HCT116 (cell line): ENCODE measurements at regions not wholly inside any gene's neighbourhood (a gene's known extent, or its start where the extent isn't known, plus 50 kb on each side); places are given as distances from the start of the nearest gene placed in this dataset.

Source experiments
- ATAC-seq: fragments of 200-7000 bp; cut with Tn5 transposase; 2 replicates; pipeline ENCODE4 v1.9.1; 2020; ENCODE audit warnings: mild to moderate bottlenecking, moderate library complexity
- BruUV-seq: library from RNA; stranded (reverse); fragments of 400-500 nt; replicated peaks from 2 replicates; lab custom pipeline; 2021; lab: Mats Ljungman, UMichigan
- CTCF ChIA-PET: fragments of 300-600 bp; sonication (Branson Sonifier 250); formaldehyde crosslinking; loops from one replicate; lab custom pipeline; 2021; ENCODE audit warnings: antibody characterized with exemption; lab: Charles Lee
- POLR2A ChIA-PET: fragments of 300-600, 350-600 bp; sonication (Branson Sonifier 250); formaldehyde crosslinking; loops from one replicate; lab custom pipeline; 2021; ENCODE audit warnings: antibody characterized with exemption; lab: Charles Lee
- RAD21 ChIA-PET, 2 experiments: fragments of 300-600 bp; sonication (Branson Sonifier 250); formaldehyde crosslinking; loops; one replicate each; lab custom pipeline; 2023; ENCODE audit warnings: low total read pairs in 2 of 2; ENCODE audit not compliant: uncharacterized antibody in 2 of 2, unreplicated experiment in 2 of 2, low non-redundant PET in 1 of 2; lab: Charles Lee
- DNase-seq: peaks from one replicate; pipeline ENCODE4 v3.0.0-alpha.2; 2010; ENCODE audit warnings: low read depth, low spot score
- H2AFZ ChIP-seq: fragments of 200-600 bp; shearing (Covaris generic), sonication (generic); 2 replicates; pipeline ENCODE4 v1.6.1; 2017; ENCODE audit warnings: low read depth, mixed run types, mixed read lengths, antibody characterized with exemption, low read length; ENCODE audit not compliant: poor library complexity, severe bottlenecking
- H3K27ac ChIP-seq: 2 replicates; pipeline ENCODE4 v1.5.1; 2012; ENCODE audit warnings: low read depth, low read length
- H3K27me3 ChIP-seq: fragments of 200-600 bp; sonication (generic); 2 replicates; pipeline ENCODE4 v1.6.1; 2016; ENCODE audit warnings: mixed run types, low read length, mixed read lengths; ENCODE audit not compliant: insufficient read depth
- H3K36me3 ChIP-seq, 2 experiments: fragments of 200-500 bp in 1 of 2; fragments of 200-600 bp in 1 of 2; sonication (Bioruptor generic) in 1 of 2; sonication (generic) in 1 of 2; 2 replicates each; pipeline versions ENCODE4 v1.5.1 to v1.6.1; 2014 to 2016; ENCODE audit warnings: low read length in 2 of 2, inconsistent platforms in 1 of 2, mixed read lengths in 1 of 2, mixed run types in 1 of 2; ENCODE audit not compliant: insufficient read depth in 2 of 2, control insufficient read depth in 1 of 2
- H3K4me1 ChIP-seq, 2 experiments: fragments of 200-600 bp in 1 of 2; sonication (generic) in 1 of 2; 2 replicates each; pipeline versions ENCODE4 v1.5.1 to v1.6.1; 2012 to 2017; ENCODE audit warnings: low read length in 2 of 2, inconsistent platforms in 1 of 2, mild to moderate bottlenecking in 1 of 2, mixed read lengths in 1 of 2, mixed run types in 1 of 2, moderate library complexity in 1 of 2; ENCODE audit not compliant: insufficient read depth in 2 of 2, control insufficient read depth in 1 of 2
- H3K4me2 ChIP-seq: fragments of 200-600 bp; sonication (generic); 2 replicates; pipeline ENCODE4 v1.6.1; 2017; ENCODE audit warnings: mixed run types, low read length, mixed read lengths
- H3K4me3 ChIP-seq, 2 experiments: fragments of 200-600 bp in 1 of 2; sonication (generic) in 1 of 2; replicated peaks in 1 of 2; 2 replicates each; pipeline ENCODE4 v1.5.1; 2011 to 2016; ENCODE audit warnings: low read length in 2 of 2, control low read depth in 1 of 2, low read depth in 1 of 2, mild to moderate bottlenecking in 1 of 2, mixed read lengths in 1 of 2, mixed run types in 1 of 2
- H3K79me2 ChIP-seq: fragments of 200-600 bp; sonication (generic); 2 replicates; pipeline ENCODE4 v1.6.1; 2017; ENCODE audit warnings: mild to moderate bottlenecking, mixed run types, low read length, moderate library complexity, mixed read lengths; ENCODE audit not compliant: insufficient read depth
- H3K9ac ChIP-seq: fragments of 200-600 bp; sonication (generic); 2 replicates; pipeline ENCODE4 v1.6.1; 2016; ENCODE audit warnings: low read length, mixed read lengths
- H3K9me2 ChIP-seq: fragments of 200-600 bp; sonication (generic), shearing (Covaris generic); 2 replicates; pipeline ENCODE4 v1.6.1; 2017; ENCODE audit warnings: mixed run types, mild to moderate bottlenecking, moderate library complexity; ENCODE audit not compliant: insufficient read depth
- H3K9me3 ChIP-seq, 2 experiments: fragments of 200-500 bp in 1 of 2; fragments of 200-600 bp in 1 of 2; sonication (Bioruptor generic) in 1 of 2; sonication (generic) in 1 of 2; 2 replicates each; pipeline ENCODE4 v1.6.1; 2014 to 2017; ENCODE audit warnings: low read length in 2 of 2, mixed read lengths in 2 of 2, inconsistent platforms in 1 of 2, low read depth in 1 of 2, mild to moderate bottlenecking in 1 of 2, mixed run types in 1 of 2, moderate library complexity in 1 of 2; ENCODE audit not compliant: control insufficient read depth in 1 of 2, insufficient read depth in 1 of 2
- H4K20me1 ChIP-seq: fragments of 200-600 bp; sonication (generic), shearing (Covaris generic); 2 replicates; pipeline ENCODE4 v1.6.1; 2017; ENCODE audit warnings: mixed run types, mild to moderate bottlenecking, moderate library complexity; ENCODE audit not compliant: insufficient read depth
- YY1 ChIP-seq: IDR thresholded peaks from 2 replicates; pipeline ENCODE4 v1.6.1; 2011; ENCODE audit warnings: low read length, low read depth, moderate library complexity, mild to moderate bottlenecking; ENCODE audit not compliant: insufficient replicate concordance; ENCODE audit errors: extremely low read depth
- ZFX ChIP-seq: fragments of 450-650 bp; IDR thresholded peaks from 2 replicates; pipeline ENCODE4 v1.6.1; 2017
- intact Hi-C: fragments of 100-400 bp; cut with micrococcal nuclease; formaldehyde crosslinking; loops from 2 replicates; pipeline ENCODE4 v1.10.0; 2022
- TF ChIP-seq, protein P1 (sequence below), 3 experiments: fragments of 200-600 bp in 1 of 3; sonication (generic) in 1 of 3; IDR thresholded peaks in 2 of 3; conservative IDR thresholded peaks in 1 of 3; 2 replicates each; pipeline ENCODE4 v1.5.1; 2012 to 2017; ENCODE audit warnings: low read depth in 2 of 3, low read length in 2 of 3, antibody characterized with exemption in 1 of 3, borderline replicate concordance in 1 of 3, control low read depth in 1 of 3, mild to moderate bottlenecking in 1 of 3, mixed read lengths in 1 of 3, mixed run types in 1 of 3, moderate library complexity in 1 of 3; ENCODE audit not compliant: insufficient read depth in 1 of 3
- TF ChIP-seq, protein P2 (sequence below): IDR thresholded peaks from 2 replicates; pipeline ENCODE4 v1.6.1; 2011; ENCODE audit warnings: mild to moderate bottlenecking, low read length, moderate library complexity; ENCODE audit not compliant: insufficient replicate concordance; ENCODE audit errors: extremely low read depth

DNA sequence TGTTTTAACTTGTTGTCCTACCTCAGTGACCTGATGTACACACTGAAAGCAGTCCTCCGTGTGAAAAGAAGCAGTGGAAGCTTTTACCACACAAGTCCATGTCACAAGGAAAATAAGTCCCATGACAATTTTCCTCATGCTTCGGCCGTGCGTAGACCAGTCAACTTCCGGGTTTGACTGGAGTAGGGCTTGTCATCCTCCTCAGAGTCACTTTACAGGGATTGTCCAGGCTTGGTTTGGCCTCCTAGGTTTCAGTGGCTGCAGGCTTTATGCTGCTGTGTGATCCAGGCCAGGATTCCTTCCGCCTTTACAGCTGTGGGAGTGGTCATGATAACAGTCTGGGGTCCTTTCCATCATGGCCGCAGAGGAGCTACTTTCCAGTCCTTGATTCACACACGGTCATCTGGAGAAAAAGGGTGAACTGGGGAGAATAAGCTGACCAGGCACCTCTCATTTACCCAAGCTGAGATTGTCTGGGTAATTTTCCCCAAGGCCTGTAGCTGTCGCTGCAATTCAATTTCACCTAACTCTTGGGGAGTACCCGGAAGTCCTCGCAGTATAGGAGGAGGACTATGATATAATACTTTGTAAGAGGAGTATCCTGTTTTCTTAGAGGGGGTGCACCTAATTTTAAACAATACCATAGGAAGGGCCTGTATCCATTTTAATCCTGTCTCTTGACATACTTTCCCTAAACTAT is 206.1 kb upstream of the KLF8 start:
- Histone ChIP-seq H4K20me1 (no peaks in the 10 kb centered on the region), H3K4me2 (no peak overlapping the region), H3K9me2 (no peaks in the 10 kb centered on the region), H3K4me3 (no peak overlapping the region), H3K9ac (no peak overlapping the region), H3K36me3 (no peaks in the 10 kb centered on the region), H3K9me3 (no peaks in the 10 kb centered on the region), H2AFZ (no peak overlapping the region), H3K27ac (no peak overlapping the region), H3K27me3 (no peaks in the 10 kb centered on the region), H3K4me1 (no peaks in the 10 kb centered on the region), H3K79me2 (no peaks in the 10 kb centered on the region)
- CTCF ChIA-PET: no interaction called here
- ATAC-seq (no peak), DNase-seq (no peak)
- RAD21 ChIA-PET: no interaction called here
- TF ChIP-seq ZFX (no peak), YY1 (no peak)
- TF ChIP-seq, protein P1, sequence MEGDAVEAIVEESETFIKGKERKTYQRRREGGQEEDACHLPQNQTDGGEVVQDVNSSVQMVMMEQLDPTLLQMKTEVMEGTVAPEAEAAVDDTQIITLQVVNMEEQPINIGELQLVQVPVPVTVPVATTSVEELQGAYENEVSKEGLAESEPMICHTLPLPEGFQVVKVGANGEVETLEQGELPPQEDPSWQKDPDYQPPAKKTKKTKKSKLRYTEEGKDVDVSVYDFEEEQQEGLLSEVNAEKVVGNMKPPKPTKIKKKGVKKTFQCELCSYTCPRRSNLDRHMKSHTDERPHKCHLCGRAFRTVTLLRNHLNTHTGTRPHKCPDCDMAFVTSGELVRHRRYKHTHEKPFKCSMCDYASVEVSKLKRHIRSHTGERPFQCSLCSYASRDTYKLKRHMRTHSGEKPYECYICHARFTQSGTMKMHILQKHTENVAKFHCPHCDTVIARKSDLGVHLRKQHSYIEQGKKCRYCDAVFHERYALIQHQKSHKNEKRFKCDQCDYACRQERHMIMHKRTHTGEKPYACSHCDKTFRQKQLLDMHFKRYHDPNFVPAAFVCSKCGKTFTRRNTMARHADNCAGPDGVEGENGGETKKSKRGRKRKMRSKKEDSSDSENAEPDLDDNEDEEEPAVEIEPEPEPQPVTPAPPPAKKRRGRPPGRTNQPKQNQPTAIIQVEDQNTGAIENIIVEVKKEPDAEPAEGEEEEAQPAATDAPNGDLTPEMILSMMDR (IDR thresholded peaks at IDR 0.05 in 2 of 3, conservative IDR thresholded peaks at IDR 0.05 in 1 of 3; ENCODE audit: borderline replicate concordance in 1 of 3, insufficient read depth in 1 of 3, low read depth in 2 of 3, low read length in 2 of 3): no peak
- TF ChIP-seq, protein P2, sequence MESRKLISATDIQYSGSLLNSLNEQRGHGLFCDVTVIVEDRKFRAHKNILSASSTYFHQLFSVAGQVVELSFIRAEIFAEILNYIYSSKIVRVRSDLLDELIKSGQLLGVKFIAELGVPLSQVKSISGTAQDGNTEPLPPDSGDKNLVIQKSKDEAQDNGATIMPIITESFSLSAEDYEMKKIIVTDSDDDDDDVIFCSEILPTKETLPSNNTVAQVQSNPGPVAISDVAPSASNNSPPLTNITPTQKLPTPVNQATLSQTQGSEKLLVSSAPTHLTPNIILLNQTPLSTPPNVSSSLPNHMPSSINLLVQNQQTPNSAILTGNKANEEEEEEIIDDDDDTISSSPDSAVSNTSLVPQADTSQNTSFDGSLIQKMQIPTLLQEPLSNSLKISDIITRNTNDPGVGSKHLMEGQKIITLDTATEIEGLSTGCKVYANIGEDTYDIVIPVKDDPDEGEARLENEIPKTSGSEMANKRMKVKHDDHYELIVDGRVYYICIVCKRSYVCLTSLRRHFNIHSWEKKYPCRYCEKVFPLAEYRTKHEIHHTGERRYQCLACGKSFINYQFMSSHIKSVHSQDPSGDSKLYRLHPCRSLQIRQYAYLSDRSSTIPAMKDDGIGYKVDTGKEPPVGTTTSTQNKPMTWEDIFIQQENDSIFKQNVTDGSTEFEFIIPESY: no peak
- POLR2A ChIA-PET: no interaction called here
- no TSS peak for BruUV-seq
- intact Hi-C loops: no loop called here
